Ovary (tissue), 7 donors: ENCODE measurements at regions not wholly inside any gene's neighbourhood (a gene's known extent, or its start where the extent isn't known, plus 50 kb on each side); places are given as distances from the start of the nearest gene placed in this dataset.

Experiments used
- DNase-seq, 5 donors: peaks; one replicate each; pipeline ENCODE4 v3.0.0-alpha.2; 2019 to 2020
- H3K27ac ChIP-seq, 2 donors: fragments of 200-600 bp; one replicate each; pipeline versions ENCODE4 v1.5.1 to v1.8.0; 2019 to 2022
- H3K27me3 ChIP-seq: fragments of 200-600 bp; one replicate; pipeline ENCODE4 v1.8.0; 2022
- H3K36me3 ChIP-seq: fragments of 200-600 bp; sonication (generic); one replicate; pipeline ENCODE4 v1.5.1; 2019
- H3K4me1 ChIP-seq: one replicate; pipeline ENCODE4 v1.8.1; 2013; ENCODE audit warnings: mild to moderate bottlenecking, moderate library complexity; ENCODE audit not compliant: insufficient read depth
- H3K4me3 ChIP-seq: fragments of 200-600 bp; sonication (generic); one replicate; pipeline ENCODE4 v1.5.1; 2017
- H3K9me3 ChIP-seq, 2 donors: fragments of 200-600 bp in 1 of 2; sonication (generic) in 1 of 2; one replicate each; pipeline versions ENCODE4 v1.5.1 to v1.8.1; 2013 to 2019; ENCODE audit warnings: mild to moderate bottlenecking in 1 of 2, moderate library complexity in 1 of 2
- CTCF ChIP-seq, 3 donors: fragments of 450-650 bp in 2 of 3; fragments of 200-600 bp in 1 of 3; IDR thresholded peaks; one replicate each; pipeline versions ENCODE4 v1.5.1 to v1.8.0; 2016 to 2022; ENCODE audit warnings: antibody characterized with exemption in 3 of 3, mild to moderate bottlenecking in 1 of 3
- EP300 ChIP-seq: sonication (generic); formaldehyde crosslinking; IDR thresholded peaks from one replicate; pipeline ENCODE4 v1.6.1; 2017; ENCODE audit warnings: antibody characterized with exemption
- POLR2A ChIP-seq: fragments of 450-650 bp; IDR thresholded peaks from one replicate; pipeline ENCODE4 v1.6.1; 2017; ENCODE audit warnings: antibody characterized with exemption, mild to moderate bottlenecking, moderate library complexity
- WGBS, 3 donors: extraction: QIAGEN DNeasy Blood & Tissue Kit in 1 of 3; methylation state at CpG; one replicate each; pipeline versions ENCODE4 v1.1.5 to v1.1.7; 2013 to 2017; 5-methylcytosine and 5-hydroxymethylcytosine counted together
- intact Hi-C, 4 donors: fragments of 100-400 bp; cut with DNase I; formaldehyde crosslinking; loops; one replicate each; pipeline versions ENCODE4 v1.11.0 to v1.15.1; 2022 to 2023
- donor health status: DM: no; HTN: no; CAD: no; lungs with moderate emphysema.
- donor health status: DM: no; HTN: no; CAD: no.
- donor health status: Bipolar disorder and iron deficiency.
- donor health status: DM: no; HTN: no; CAD: no.
- donor health status: DM: yes; HTN: yes; CAD: no.

GRCh38 chr3:189572249-189572648 lies 58.9 kb upstream of the TP63 start:
- intact Hi-C loops, result no loop called here
- H3K9me3 ChIP-seq, result no peaks in the 10 kb centered on the region
- DNase-seq, result no peak
- no peaks in the 10 kb centered on the region for H3K36me3 ChIP-seq
- no peaks in the 10 kb centered on the region for H3K4me1 ChIP-seq
- TF ChIP-seq CTCF (IDR thresholded peaks at IDR 0.05) (no peak), POLR2A (no peak)
- 79 to 95% (median 94%) methylated on average over 2 of the region's 2 CpGs for WGBS, 3 donors
- H3K27me3 ChIP-seq, result no peaks in the 10 kb centered on the region
- H3K27ac ChIP-seq, result no peak overlapping the region
- no peak overlapping the region for H3K4me3 ChIP-seq

DNA sequence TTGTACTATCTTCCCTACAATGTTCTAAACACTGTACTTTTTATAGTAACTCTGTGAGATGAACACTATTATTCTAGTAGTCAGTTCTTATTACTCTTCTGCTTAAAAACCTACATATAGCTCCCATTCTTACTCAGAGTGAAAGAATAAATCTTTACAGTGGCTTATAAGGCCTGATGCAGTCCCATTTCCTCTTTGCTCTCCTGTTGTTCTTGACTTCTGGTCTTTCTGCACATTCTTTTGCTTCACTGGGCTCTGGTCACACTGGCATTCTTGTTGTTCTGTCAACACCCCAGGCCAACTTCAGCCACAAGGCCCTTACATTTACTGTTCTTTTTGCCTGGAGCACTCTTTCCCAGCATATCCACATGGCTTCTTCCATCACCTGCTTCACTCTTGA lies 58.2 kb upstream of the TP63 start:
- TF ChIP-seq EP300, result no peak
- TF ChIP-seq POLR2A, result no peak
- no peak for TF ChIP-seq CTCF (IDR thresholded peaks at IDR 0.05)
- H3K27me3 ChIP-seq, result no peaks in the 10 kb centered on the region
- intact Hi-C loops, result no loop called here

DNA sequence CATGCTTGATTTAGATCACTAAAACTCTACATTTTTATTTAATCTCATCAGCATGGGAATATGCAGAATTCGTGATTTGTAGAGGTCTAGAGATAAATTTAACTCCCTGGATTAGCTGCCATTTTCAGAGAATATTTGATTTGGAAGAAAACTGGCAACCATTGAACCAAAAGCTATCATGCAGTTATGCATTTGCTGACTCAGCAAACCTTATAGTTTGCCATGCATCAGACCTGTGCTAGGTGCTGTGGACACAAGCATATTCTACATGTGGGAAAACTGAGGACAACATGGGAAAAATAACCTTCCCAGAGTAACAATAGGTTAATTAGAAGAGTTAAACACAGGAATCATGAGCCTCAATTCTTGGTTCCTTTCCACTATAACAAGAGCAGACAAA lies 54.7 kb upstream of the TP63 start:
- DNase-seq, result no peak
- no peak overlapping the region for H3K27ac ChIP-seq
- H3K27me3 ChIP-seq, result no peaks in the 10 kb centered on the region
- H3K4me3 ChIP-seq, result no peak overlapping the region
- WGBS, 3 donors, result 52 to 71% (median 64%) methylated on average over 1 of the region's 1 CpG
- H3K4me1 ChIP-seq, result no peaks in the 10 kb centered on the region
- TF ChIP-seq POLR2A (no peak), CTCF (IDR thresholded peaks at IDR 0.05) (no peak), EP300 (no peak)
- intact Hi-C loops, result no loop called here
- H3K9me3 ChIP-seq, result no peaks in the 10 kb centered on the region
- no peaks in the 10 kb centered on the region for H3K36me3 ChIP-seq

More for the DNA sequence above, 58.2 kb upstream of the TP63 start:
- Histone ChIP-seq H3K27ac (no peak overlapping the region), H3K4me1 (no peaks in the 10 kb centered on the region), H3K36me3 (no peaks in the 10 kb centered on the region), H3K9me3 (no peaks in the 10 kb centered on the region), H3K4me3 (no peak overlapping the region)
- no peak for DNase-seq

DNA sequence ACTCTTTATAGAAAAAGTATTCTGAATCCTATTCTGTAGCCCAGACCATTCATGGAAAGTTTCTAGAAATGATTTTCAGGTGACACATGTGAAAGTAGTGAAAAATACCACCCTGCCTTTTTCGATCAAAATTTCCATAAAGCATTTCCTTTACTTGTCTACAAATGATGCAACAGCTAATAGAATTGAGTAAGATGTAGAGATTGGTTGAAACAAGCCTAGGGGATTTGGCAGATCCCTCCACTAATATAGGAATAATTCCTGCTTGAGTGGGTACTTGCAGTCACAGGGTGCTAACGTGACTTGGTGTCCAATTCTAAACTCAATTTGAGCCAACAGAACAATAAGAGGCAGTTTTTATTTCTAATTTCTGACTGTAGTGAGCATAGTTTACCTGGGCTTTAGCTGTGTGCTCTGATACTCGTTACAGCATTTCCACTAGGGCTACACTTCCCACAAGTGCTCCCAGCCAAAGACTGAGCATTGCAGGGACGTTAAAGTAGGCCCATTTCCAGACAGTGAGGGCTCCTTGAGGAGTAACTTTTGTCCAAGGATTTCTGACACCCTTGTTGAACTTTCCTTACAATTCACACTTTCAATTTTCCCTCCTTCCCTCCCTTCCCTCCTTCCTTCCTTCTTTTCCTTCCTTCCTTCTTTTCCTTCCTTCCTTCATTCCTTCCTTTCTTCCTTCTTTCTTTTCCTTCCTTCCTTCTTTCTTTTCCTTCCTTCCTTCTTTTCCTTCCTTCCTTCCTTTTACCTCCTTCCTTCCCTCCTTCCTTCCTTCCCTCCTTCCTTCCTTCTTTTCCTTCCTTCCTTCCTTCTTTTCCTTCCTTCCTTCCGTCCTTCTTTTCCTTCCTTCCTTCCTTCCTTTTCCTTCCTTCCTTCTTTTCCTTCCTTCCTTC lies 53.9 kb upstream of the TP63 start:
- no peak overlapping the region for H3K27ac ChIP-seq
- H3K9me3 ChIP-seq, result no peaks in the 10 kb centered on the region
- H3K27me3 ChIP-seq, result no peaks in the 10 kb centered on the region
- intact Hi-C loops, result no loop called here
- H3K4me1 ChIP-seq, result no peaks in the 10 kb centered on the region
- no peak for DNase-seq
- no peak for TF ChIP-seq EP300
- TF ChIP-seq POLR2A, result no peak
- no peak for TF ChIP-seq CTCF (IDR thresholded peaks at IDR 0.05)
- no peak overlapping the region for H3K4me3 ChIP-seq
- WGBS, 3 donors, result 56 to 74% (median 59%) methylated on average over 5 of the region's 5 CpGs
- no peaks in the 10 kb centered on the region for H3K36me3 ChIP-seq
